HG03135 (cell line): ENCODE measurements at regions not wholly inside any gene's neighbourhood (a gene's known extent, or its start where the extent isn't known, plus 50 kb on each side); places are given as distances from the start of the nearest gene placed in this dataset.
"Not testable (repeated sequence)": the region's sequence is repeated elsewhere in the genome, so short reads cannot be mapped to it uniquely, and the experiment has no call there.

ENCODE experiments used
- ATAC-seq: cut with Tn5 transposase; IDR thresholded peaks from one replicate; pipeline ENCODE4 v1.9.1; 2021; ENCODE audit warnings: mild to moderate bottlenecking, moderate library complexity; ENCODE audit not compliant: unreplicated experiment

- no peak for ATAC-seq
These were observed 143.2 kb upstream of the RGS6 start for GRCh38 chr14:71789005-71789404.

- no peak for ATAC-seq
These were observed 132.4 kb upstream of the RGS6 start for GRCh38 chr14:71799841-71800240.

DNA sequence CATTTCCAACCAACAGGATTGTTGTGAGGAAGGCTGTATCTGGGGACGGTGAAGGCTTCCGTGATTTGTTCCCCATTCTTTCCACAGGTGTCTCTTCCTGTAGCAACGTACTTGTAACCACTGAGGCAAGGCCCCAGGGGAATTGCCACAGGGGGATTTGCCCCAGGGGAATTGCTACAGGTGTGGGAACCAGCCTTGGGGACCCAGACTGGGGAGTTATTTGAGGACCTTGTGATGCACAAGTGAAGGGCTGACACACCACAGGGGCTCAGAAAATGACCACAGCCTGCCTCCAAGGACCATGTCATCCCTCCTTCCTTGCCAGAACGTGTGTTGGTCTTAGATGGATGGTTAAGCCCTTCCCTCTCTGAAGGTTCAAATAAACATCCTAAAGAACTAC lies 131.4 kb upstream of the RGS6 start:
- ATAC-seq: no peak

DNA sequence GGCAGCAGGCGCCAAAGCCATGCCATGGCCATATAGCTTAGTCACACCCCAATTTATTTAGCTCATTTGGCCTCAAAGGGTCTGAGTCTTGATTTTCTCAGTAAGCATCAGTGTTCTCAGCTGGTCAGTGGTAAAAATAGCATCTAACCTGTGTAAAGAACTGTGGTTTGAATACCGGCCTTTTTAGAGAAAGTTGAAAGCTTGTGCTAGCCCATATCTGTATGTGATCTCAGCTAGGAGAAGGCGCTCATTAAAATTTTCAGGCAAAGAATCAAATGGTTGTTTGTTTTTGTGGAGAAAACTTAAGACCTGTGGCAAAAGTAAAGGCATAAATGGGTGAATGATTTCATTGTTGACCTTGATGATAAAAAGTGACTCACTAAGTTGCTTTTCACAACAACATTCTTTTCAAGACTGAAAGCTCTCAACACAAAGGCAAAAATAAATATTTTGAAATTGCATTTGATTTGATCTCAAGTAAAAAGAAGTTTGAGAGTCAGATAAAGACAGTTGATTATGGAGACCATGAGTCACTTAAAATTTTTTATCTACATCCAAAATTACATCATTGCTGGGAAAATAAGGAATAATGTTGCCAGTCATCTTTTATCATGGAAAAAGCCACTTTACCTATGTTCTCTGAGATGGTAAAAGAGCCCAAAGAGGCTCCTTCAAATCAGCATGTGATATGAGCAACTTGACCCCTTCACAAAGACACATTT lies 128.5 kb upstream of the RGS6 start:
- ATAC-seq: no peak

DNA sequence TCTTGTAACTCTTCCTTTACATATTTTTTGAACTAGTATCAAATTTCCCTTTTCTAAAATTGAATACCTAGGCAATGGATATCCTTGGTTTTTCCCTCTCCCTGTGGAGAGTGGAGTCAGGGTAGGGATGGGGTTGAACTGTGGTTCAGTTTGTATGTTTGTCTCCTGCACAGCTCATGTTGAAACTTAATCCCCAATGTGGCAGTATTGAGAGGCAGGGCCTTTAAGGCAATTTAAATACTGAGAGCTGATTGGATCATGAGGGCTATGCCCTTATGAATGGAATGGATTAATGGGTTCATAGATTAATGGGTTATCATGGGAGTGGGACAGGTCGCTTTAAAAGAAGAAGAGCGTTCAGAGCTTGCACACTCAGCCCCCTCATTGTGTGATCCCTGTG lies 127.2 kb upstream of the RGS6 start:
- no peak for ATAC-seq

GRCh38 chr14:71807049-71807448 lies 125.2 kb upstream of the RGS6 start:
- not testable (repeated sequence) for ATAC-seq

- not testable (repeated sequence) for ATAC-seq
These were observed 121.4 kb upstream of the RGS6 start for GRCh38 chr14:71810800-71811199.

DNA sequence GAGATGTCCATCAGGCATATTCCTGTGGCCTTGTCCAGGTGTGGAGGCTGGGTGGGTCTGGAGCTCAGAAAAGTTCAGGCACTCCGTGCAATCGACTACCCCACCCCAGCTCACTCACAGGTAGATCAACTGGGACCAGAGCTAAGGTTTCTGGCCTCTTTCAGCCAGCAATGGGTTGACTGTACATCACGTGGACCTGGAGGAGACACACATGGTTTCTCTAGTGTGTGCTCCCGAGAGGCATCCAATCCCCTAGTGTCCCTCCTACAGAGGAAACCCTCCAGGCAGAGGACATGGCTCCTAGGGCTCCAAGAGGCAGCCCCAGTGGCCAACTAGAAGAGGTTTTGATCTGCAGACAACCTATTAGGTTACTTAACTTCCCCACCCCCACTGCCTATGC lies 119.5 kb upstream of the RGS6 start:
- ATAC-seq: no peak

DNA sequence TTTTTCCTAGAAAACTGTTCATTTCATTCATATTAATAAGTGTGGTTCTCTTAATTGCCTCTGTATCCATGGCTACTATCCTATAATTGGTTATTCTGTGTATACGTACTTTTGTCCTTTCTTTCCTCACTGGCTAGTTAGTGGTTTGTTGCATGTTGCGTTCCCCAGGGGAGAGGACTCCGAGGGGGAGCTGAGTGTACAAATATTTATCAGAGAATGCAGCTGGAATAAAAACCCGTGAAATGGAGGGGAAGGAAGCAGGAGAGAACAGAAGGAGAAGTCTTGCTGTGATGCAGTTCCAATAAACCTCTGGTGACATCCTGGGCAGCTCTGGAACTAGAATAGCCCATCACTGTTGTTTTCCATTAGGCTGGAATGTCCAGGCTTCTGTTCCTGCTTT lies 117.1 kb upstream of the RGS6 start:
- ATAC-seq: no peak

DNA sequence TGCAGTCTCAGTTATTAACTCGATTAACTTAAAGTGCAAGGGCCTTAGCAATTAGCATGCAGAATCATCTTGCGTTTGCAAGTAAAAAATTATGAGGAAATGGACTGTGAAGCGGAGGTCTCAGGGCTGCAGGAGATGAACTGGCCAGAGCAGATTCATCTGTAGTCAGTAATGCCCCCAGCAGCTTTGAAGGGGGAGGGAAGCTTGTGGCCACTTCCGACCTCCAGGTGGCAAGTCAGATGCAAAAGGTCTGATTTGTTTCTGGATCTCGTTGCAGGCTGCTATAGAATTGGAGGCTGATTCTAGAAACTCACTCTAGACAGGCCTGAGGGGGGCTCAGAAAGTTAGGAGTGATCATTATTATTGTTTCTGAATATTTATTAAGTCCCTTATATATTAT lies 107.4 kb upstream of the RGS6 start:
- no peak for ATAC-seq

DNA sequence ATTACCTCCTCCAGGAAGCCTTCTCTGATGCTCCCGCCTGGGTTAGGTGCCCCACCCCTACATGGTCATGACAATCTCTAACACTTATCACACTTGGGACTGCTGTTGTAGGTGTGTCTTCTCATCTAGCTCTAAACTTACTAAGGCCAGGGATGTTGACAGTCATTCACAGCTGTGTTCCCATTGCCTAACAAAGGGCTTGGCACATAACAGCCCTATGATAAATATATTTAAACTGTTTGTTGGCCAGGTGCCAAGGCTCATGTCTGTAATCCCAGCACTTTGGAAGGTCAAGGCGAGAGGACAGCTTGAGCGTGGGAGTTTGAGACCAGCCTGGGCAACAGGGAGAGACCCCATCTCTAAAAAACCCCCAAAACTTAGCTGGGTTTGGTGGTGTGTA lies 98.8 kb upstream of the RGS6 start:
- ATAC-seq: no peak

GRCh38 chr14:71834284-71835204 lies 97.7 kb upstream of the RGS6 start:
- ATAC-seq: no peak

DNA sequence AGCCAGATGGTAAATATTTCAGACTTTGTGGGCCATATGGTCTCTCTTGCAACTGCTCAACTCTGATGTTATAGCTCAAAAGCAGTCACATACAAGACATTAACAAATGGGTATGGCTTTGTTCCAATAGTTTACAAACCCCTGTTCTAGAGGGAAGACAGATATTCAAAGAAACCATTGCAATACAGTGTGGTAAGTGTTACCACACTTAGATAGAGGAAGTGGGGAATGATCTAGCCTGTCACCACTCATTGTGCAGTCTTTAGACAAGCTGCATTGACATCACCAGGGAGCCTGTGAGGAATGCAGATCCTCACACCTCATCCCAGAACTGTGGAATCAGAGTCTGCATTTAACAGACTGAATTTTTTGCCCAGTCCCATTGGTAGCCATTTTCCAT lies 80.0 kb upstream of the RGS6 start:
- ATAC-seq: no peak

- no peak for ATAC-seq
These were observed 76.7 kb upstream of the RGS6 start for GRCh38 chr14:71855399-71856036.

- no peak for ATAC-seq
These were observed 75.9 kb upstream of the RGS6 start for GRCh38 chr14:71856199-71856919.

DNA sequence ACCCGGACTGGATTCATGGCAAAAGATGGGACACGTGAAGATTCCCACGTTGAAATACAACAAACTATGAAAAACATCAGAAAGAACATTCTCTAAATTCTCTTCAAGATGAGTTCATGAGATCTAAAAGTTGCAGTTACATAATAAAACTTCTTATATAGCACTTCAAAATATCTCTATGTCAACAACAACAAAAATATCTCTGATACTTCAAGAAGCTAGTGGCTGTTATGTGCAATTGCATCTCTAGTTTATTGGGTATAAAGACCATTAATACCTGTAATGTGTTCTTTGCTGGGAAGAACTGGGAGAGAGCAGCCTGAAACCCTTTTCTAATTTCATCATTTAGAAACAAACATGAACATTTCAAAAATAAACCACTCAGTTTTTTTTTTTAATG lies 69.2 kb upstream of the RGS6 start:
- no peak for ATAC-seq

DNA sequence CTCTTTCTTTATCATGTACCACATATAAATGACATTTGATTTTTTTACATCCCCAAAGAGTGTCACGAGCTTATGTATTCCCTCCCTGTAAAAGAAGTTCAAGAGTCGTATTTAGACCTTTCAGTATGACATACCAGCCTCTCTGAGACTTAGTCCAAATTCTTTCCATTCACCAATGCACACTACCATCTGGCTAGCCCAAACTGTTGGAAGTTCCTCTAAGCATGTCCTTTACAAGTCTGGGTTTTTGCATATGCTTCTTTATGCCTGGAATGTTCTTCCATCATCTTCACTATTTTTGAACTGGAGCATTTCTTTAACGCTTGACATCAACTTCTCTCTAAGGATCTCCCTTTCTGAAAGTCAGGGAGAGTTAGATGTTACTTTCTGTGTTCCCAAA lies 68.5 kb upstream of the RGS6 start:
- no peak for ATAC-seq
